ENCODE measurements at regions not wholly inside any gene's neighbourhood (a gene's known extent, or its start where the extent isn't known, plus 50 kb on each side); places are given as distances from the start of the nearest gene placed in this dataset.

DNA sequence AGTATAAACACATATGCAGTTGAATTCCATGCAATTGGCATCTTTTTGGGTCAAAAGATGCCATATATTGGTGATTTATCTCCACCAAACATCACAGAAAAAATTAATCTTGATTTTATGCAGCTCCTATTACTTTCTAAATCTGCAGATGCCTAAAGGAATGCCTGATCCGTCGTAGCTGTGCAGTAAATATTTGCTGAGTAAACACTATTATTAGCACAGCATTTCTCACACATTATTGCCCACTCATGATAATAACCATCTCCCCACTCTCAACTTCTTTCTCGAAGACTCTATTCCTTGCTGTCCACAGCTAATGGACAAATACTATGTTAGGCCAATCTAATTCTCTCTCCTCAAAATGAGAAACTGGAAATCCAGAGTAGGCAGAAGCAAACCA, 625.2 kb downstream of the ZIC1 start:
- TF ChIP-seq, protein P1, sequence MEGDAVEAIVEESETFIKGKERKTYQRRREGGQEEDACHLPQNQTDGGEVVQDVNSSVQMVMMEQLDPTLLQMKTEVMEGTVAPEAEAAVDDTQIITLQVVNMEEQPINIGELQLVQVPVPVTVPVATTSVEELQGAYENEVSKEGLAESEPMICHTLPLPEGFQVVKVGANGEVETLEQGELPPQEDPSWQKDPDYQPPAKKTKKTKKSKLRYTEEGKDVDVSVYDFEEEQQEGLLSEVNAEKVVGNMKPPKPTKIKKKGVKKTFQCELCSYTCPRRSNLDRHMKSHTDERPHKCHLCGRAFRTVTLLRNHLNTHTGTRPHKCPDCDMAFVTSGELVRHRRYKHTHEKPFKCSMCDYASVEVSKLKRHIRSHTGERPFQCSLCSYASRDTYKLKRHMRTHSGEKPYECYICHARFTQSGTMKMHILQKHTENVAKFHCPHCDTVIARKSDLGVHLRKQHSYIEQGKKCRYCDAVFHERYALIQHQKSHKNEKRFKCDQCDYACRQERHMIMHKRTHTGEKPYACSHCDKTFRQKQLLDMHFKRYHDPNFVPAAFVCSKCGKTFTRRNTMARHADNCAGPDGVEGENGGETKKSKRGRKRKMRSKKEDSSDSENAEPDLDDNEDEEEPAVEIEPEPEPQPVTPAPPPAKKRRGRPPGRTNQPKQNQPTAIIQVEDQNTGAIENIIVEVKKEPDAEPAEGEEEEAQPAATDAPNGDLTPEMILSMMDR (IDR thresholded peaks at IDR 0.05): no peak
- no peak for TF ChIP-seq EP300 (IDR thresholded peaks at IDR 0.05)
